ENCODE measurements at regions not wholly inside any gene's neighbourhood (a gene's known extent, or its start where the extent isn't known, plus 50 kb on each side); places are given as distances from the start of the nearest gene placed in this dataset.

- TF ChIP-seq CTCF (IDR thresholded peaks at IDR 0.05; ENCODE audit: low read length) (no peak), EZH2 (IDR thresholded peaks at IDR 0.05; ENCODE audit: borderline replicate concordance, low read length) (no peak)
These were observed 595.0 kb downstream of the RPS29 start for GRCh38 chr14:48991141-48991540.
